ENCODE measurements at regions not wholly inside any gene's neighbourhood (a gene's known extent, or its start where the extent isn't known, plus 50 kb on each side); places are given as distances from the start of the nearest gene placed in this dataset.
"Not testable (repeated sequence)": the region's sequence is repeated elsewhere in the genome, so short reads cannot be mapped to it uniquely, and the experiment has no call there.

DNA sequence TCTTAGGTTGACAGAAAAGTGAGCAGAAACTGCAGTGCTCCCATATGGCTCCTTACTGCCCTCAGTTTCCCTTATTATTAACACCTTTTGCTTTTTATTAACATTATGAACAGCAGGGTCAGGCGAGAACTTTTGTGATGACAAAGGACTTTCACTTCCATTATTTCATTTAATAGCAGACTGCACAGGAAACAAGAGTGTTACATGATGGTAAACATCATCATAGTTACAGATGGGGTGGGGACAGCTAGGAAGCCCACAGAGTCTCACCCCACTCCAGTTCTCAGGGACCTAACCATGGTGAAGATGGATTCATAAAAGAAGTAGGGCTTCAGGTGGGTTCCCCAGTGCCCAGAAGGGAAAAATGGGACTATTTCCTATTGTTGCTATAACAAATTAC lies 110.1 kb upstream of the PELI2 start:
- TF ChIP-seq EZH2 (IDR thresholded peaks at IDR 0.05; ENCODE audit: borderline replicate concordance, insufficient read depth, low read depth, low read length, poor library complexity, severe bottlenecking), result no peak
- TF ChIP-seq, protein P1, sequence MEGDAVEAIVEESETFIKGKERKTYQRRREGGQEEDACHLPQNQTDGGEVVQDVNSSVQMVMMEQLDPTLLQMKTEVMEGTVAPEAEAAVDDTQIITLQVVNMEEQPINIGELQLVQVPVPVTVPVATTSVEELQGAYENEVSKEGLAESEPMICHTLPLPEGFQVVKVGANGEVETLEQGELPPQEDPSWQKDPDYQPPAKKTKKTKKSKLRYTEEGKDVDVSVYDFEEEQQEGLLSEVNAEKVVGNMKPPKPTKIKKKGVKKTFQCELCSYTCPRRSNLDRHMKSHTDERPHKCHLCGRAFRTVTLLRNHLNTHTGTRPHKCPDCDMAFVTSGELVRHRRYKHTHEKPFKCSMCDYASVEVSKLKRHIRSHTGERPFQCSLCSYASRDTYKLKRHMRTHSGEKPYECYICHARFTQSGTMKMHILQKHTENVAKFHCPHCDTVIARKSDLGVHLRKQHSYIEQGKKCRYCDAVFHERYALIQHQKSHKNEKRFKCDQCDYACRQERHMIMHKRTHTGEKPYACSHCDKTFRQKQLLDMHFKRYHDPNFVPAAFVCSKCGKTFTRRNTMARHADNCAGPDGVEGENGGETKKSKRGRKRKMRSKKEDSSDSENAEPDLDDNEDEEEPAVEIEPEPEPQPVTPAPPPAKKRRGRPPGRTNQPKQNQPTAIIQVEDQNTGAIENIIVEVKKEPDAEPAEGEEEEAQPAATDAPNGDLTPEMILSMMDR (IDR thresholded peaks at IDR 0.05), result no peak
- Mint-ChIP-seq H3K27ac (no peak overlapping the region), H3K27me3 (peaks cover 27% of the 10 kb centered on the region), H3K4me1 (peaks cover 27% of the 10 kb centered on the region), H3K9me3 (ENCODE audit: insufficient read depth) (peaks cover 13% of the 10 kb centered on the region), H3K4me3 (no peak overlapping the region)
- H3K9ac ChIP-seq (ENCODE audit: low read length), result no peak overlapping the region
- CTCF ChIA-PET, result no interaction called here
- POLR2A ChIA-PET, result no interaction called here
- H3K27me3 ChIP-seq (replicated peaks in 1 of 4; ENCODE audit: control extremely low read depth in 1 of 4, control insufficient read depth in 3 of 4, insufficient read depth in 4 of 4, low read length in 3 of 4), result peaks cover 0 to 7% (median 0%) of the 10 kb centered on the region in 4 experiments
- no peaks in the 10 kb centered on the region for H3K79me2 ChIP-seq (ENCODE audit: control insufficient read depth, insufficient read depth, low read length)
- H3K27ac ChIP-seq (ENCODE audit: low read length in 2 of 2), result no peak overlapping the region
- ATAC-seq (ENCODE audit: low read depth) (no peak), DNase-seq (no peak)
- no peak overlapping the region for H2AFZ ChIP-seq (ENCODE audit: insufficient read depth, low read depth, low read length, poor library complexity, severe bottlenecking)
- WGBS (ENCODE audit: insufficient coverage), result no CpG with 5 or more reads among the region's 1 CpG
- H3K4me1 ChIP-seq (ENCODE audit: control insufficient read depth in 2 of 2, insufficient read depth in 2 of 2, low read length in 2 of 2), result peaks cover 9 to 19% of the 10 kb centered on the region in 2 donors
- no peaks in the 10 kb centered on the region for H3K36me3 ChIP-seq (replicated peaks in 1 of 2; ENCODE audit: control extremely low read depth in 1 of 2, control insufficient read depth in 1 of 2, extremely low read depth in 1 of 2, insufficient read depth in 2 of 2, low read length in 1 of 2)
- H3K4me3 ChIP-seq (ENCODE audit: control extremely low read depth in 1 of 5, extremely low read depth in 1 of 5, insufficient read depth in 1 of 5, low read depth in 2 of 5, low read length in 4 of 5), result no peak overlapping the region
- no peaks in the 10 kb centered on the region for H4K20me1 ChIP-seq (ENCODE audit: control insufficient read depth, insufficient read depth, low read length, poor library complexity, severe bottlenecking)
- H3K4me2 ChIP-seq (replicated peaks; ENCODE audit: low read depth, low read length, poor library complexity, severe bottlenecking), result no peak overlapping the region
- intact Hi-C loops (cut with micrococcal nuclease), result no loop called here
- no peaks in the 10 kb centered on the region for H3K9me3 ChIP-seq (ENCODE audit: control extremely low read depth in 1 of 3, control insufficient read depth in 2 of 3, insufficient read depth in 1 of 3, low read length in 2 of 3)

DNA sequence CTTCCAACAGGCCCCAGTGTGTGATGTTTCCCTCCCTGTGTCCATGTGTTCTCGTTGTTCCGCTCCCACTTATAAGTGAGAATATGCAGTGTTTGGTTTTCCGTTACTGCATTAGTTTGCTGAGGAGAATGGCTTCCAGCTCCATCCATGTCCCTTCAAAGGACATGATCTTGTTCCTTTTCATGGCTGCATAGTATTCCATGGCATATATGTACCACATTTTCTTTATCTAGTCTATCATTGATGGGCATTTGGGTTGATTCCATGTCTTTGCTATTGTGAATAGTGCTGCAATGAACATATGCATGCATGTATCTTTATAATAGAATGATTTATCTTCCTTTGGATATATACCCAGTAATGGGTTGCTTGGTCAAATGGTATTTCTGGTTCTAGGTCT lies 109.5 kb upstream of the PELI2 start:
- H3K27me3 ChIP-seq (replicated peaks in 1 of 4; ENCODE audit: control extremely low read depth in 1 of 4, control insufficient read depth in 3 of 4, insufficient read depth in 4 of 4, low read length in 3 of 4); H3K4me2 ChIP-seq (replicated peaks; ENCODE audit: low read depth, low read length, poor library complexity, severe bottlenecking); H3K27ac Mint-ChIP-seq; H3K27ac ChIP-seq (ENCODE audit: low read length in 2 of 2); H3K79me2 ChIP-seq (ENCODE audit: control insufficient read depth, insufficient read depth, low read length); H2AFZ ChIP-seq (ENCODE audit: insufficient read depth, low read depth, low read length, poor library complexity, severe bottlenecking); H3K4me3 Mint-ChIP-seq; H3K36me3 ChIP-seq (replicated peaks in 1 of 2; ENCODE audit: control extremely low read depth in 1 of 2, control insufficient read depth in 1 of 2, extremely low read depth in 1 of 2, insufficient read depth in 2 of 2, low read length in 1 of 2); H4K20me1 ChIP-seq (ENCODE audit: control insufficient read depth, insufficient read depth, low read length, poor library complexity, severe bottlenecking); intact Hi-C loops (cut with micrococcal nuclease); H3K4me3 ChIP-seq (ENCODE audit: control extremely low read depth in 1 of 5, extremely low read depth in 1 of 5, insufficient read depth in 1 of 5, low read depth in 2 of 5, low read length in 4 of 5); POLR2A ChIA-PET; CTCF ChIA-PET; H3K9me3 ChIP-seq (ENCODE audit: control extremely low read depth in 1 of 3, control insufficient read depth in 2 of 3, insufficient read depth in 1 of 3, low read length in 2 of 3); H3K9ac ChIP-seq (ENCODE audit: low read length); ATAC-seq (ENCODE audit: low read depth); DNase-seq: not testable (repeated sequence)
- H3K4me1 ChIP-seq (ENCODE audit: control insufficient read depth in 2 of 2, insufficient read depth in 2 of 2, low read length in 2 of 2), result peaks cover 9 to 19% of the 10 kb centered on the region in 2 donors
- WGBS (ENCODE audit: insufficient coverage), result no CpG with 5 or more reads among the region's 3 CpGs
- Mint-ChIP-seq H3K9me3 (ENCODE audit: insufficient read depth) (peaks cover 14% of the 10 kb centered on the region), H3K4me1 (peaks cover 27% of the 10 kb centered on the region), H3K27me3 (peaks cover 27% of the 10 kb centered on the region)

All from B cell (primary cell).